ENCODE measurements at regions not wholly inside any gene's neighbourhood (a gene's known extent, or its start where the extent isn't known, plus 50 kb on each side); places are given as distances from the start of the nearest gene placed in this dataset.

GRCh38 chr5:24059716-24060115 lies 552.3 kb downstream of the PRDM9 start:
- FAIRE-seq, result no peak
- TF ChIP-seq CTCF (IDR thresholded peaks at IDR 0.05; ENCODE audit: insufficient read depth, missing control alignments), result no peak
- no peak for DNase-seq (ENCODE audit: insufficient read length, low spot score)

GRCh38 chr5:24065779-24066178 lies 558.4 kb downstream of the PRDM9 start:
- DNase-seq (ENCODE audit: insufficient read length, low spot score) (no peak), FAIRE-seq (no peak)
- TF ChIP-seq CTCF (IDR thresholded peaks at IDR 0.05; ENCODE audit: insufficient read depth, missing control alignments), result no peak

GRCh38 chr5:24067208-24067607 lies 559.8 kb downstream of the PRDM9 start:
- no peak for FAIRE-seq
- no peak for TF ChIP-seq CTCF (IDR thresholded peaks at IDR 0.05; ENCODE audit: insufficient read depth, missing control alignments)
- no peak for DNase-seq (ENCODE audit: insufficient read length, low spot score)

- DNase-seq (ENCODE audit: insufficient read length, low spot score), result no peak
- FAIRE-seq, result no peak
- TF ChIP-seq CTCF (IDR thresholded peaks at IDR 0.05; ENCODE audit: insufficient read depth, missing control alignments), result no peak
Measured at GRCh38 chr5:24068524-24068923, 561.1 kb downstream of the PRDM9 start.

- FAIRE-seq (no peak), DNase-seq (ENCODE audit: insufficient read length, low spot score) (no peak)
- no peak for TF ChIP-seq CTCF (IDR thresholded peaks at IDR 0.05; ENCODE audit: insufficient read depth, missing control alignments)
Measured at GRCh38 chr5:24073107-24073506, 565.7 kb downstream of the PRDM9 start.

- TF ChIP-seq CTCF (IDR thresholded peaks at IDR 0.05; ENCODE audit: insufficient read depth, missing control alignments), result no peak
- DNase-seq (ENCODE audit: insufficient read length, low spot score) (no peak), FAIRE-seq (no peak)
Measured at GRCh38 chr5:24080046-24080445, 564.7 kb downstream of the CDH10 start.

GRCh38 chr5:24094081-24094679 lies 550.6 kb downstream of the CDH10 start:
- TF ChIP-seq CTCF (IDR thresholded peaks at IDR 0.05; ENCODE audit: insufficient read depth, missing control alignments), result no peak
- FAIRE-seq, result no peak
- DNase-seq (ENCODE audit: insufficient read length, low spot score), result no peak

Data from D721Med (cell line).